ENCODE measurements at regions not wholly inside any gene's neighbourhood (a gene's known extent, or its start where the extent isn't known, plus 50 kb on each side); places are given as distances from the start of the nearest gene placed in this dataset.

- TF ChIP-seq EZH2phosphoT487 (IDR thresholded peaks at IDR 0.05; ENCODE audit: insufficient read depth, low read depth) (no peak), EZH2 (IDR thresholded peaks at IDR 0.05; ENCODE audit: insufficient read depth, poor library complexity, severe bottlenecking) (no peak)
These were observed 210.6 kb upstream of the MAMLD1 start for GRCh38 chrX:150152546-150152945.
